Activated CD4-positive, alpha-beta T cell treated with anti-CD3 and anti-CD28 coated beads for 1 hour (primary cell): ENCODE measurements at regions not wholly inside any gene's neighbourhood (a gene's known extent, or its start where the extent isn't known, plus 50 kb on each side); places are given as distances from the start of the nearest gene placed in this dataset.
"Not testable (repeated sequence)": the region's sequence is repeated elsewhere in the genome, so short reads cannot be mapped to it uniquely, and the experiment has no call there.

Experiments used
- DNase-seq: peaks from one replicate; pipeline ENCODE4 v3.0.0-alpha.2; 2020

DNA sequence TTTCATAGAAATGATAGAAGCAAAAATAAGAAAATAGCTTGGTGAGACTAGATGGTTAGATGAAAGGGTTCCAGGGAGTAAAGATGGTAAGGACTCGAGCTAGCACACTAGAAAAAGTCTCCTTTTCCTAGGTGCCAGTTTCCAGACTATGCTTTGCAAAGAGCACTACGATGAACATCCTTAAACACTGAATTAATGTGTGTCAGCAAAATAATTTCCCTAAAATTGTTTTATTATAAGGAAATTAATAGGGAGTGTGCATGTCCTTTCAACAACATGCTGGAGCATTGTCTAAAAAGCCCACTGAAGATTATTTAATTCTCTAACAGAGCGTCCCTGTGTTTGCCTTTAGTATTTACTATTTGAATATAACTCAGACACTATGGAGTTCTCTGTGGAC is 107.4 kb upstream of the NDUFV2 start:
- DNase-seq = no peak

DNA sequence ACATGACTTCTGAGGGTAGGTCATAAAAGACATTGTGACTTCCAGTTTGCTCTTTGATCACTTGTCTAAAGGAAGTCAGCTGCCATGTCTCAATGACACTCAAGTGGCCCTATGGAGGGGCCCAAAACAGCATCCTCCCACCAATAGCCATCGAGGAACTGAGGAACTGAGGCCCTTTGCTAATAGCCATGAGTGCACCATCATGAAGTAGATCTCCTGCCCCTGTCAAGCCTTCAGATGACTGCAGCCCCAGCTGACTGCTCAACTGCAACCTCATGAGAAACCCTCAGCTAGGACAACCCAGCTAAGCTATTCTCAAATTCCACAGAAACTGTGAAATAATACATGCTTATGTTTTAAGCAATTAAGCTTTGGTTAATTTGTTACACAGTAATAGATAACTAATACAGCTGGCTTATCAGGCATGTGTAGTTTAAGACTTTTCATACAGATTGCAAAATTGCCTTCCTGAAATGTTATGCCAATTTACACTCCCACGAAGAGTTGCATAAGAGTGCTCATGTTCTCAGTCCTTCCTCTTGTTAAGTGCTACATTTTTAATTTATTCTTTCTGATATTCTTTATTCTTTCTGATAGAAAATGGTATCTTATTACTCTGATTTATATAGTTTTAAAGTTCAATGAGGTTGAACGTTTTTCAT is 105.6 kb upstream of the NDUFV2 start:
- DNase-seq = no peak

DNA sequence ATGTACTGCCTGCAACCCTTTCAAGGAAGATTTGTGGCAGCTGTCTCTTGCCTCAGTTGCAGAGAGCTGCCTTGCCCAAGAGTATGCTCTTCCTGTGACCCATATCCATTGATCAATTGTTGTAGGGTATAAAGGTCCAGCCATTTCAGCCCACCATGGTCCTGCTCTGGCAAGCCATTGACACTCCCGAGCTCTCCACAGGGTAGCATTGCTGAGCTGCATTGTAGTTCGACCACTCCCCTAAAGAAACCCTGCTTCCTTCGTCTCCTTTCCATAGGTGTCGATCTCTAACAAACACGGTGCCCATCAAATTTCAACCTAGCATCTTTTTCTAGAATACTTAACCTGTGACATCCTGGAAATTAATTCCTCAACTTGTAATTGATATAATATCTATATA is 104.9 kb upstream of the NDUFV2 start:
- DNase-seq = no peak

DNA sequence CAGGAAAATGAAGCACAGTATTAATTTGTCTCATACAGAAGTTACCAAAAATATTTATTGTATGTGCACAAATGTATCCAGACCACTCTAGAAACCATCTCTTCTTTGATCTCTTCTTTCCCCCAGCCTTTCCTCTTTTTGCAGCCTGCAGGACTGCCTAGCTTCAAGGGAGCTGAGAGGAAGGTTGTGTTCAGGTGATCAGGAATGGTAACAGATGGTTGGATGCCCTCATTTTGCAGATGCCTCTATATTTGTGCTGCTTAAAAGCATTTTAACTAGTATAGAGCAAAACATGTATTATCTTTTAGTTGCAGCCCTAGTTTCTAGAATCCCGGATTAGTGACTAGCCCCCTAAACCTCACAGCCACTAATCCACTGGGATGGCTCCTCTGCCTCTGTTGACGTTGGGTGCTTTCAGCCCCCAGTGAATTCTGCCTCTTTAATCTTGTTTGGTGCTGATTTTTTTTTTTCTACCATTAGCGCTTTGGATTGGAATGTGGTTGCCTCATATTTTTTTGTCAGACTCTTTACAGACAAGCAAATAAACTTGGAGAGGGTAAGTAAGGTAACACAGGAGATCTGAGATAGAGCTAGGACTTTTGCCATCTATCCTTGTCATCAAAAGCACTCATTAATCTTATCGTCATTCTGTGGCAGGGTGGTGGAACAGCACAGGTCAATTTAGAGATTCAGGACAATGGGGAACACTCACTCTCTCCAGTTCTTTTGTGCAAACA is 103.8 kb upstream of the NDUFV2 start:
- DNase-seq = no peak

DNA sequence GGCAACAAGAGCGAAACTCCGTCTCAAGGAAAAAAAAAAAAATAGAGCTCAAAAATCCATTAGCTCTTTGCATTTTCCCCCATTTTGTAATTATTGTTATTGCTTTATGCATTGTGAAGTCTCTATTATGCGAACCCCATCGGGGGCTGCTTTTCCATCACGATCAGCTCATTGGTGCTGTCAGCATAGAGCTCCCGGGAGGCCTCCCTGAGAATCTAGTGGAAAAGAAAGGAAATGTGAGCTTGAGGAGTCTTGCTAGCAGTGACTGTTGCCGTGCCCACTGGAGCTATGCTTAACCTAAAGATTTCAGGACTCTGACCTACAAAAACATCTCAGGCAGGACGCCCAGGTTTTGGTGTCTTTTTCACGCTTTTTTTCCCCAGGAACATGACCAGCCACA is 102.6 kb upstream of the NDUFV2 start:
- DNase-seq = no peak

DNA sequence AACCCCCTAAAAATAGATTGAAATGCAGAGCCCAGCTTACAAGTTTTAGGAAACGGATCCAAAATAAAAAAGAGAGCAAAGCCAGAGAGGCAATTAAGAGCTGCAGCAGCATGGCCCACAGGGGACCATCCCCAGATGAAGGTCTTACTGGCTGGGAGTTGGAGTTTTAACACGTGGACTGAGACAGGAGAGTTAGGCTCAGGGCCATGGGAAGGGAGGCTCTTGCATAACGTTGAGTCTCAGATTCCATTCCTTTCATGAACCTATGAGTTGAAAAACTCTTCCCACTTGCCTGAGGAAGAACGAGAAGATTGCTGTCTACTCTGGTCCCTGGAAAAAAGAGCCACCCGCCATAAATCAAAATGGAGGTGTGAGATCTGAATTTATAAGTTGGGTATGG is 101.8 kb upstream of the NDUFV2 start:
- no peak for DNase-seq

DNA sequence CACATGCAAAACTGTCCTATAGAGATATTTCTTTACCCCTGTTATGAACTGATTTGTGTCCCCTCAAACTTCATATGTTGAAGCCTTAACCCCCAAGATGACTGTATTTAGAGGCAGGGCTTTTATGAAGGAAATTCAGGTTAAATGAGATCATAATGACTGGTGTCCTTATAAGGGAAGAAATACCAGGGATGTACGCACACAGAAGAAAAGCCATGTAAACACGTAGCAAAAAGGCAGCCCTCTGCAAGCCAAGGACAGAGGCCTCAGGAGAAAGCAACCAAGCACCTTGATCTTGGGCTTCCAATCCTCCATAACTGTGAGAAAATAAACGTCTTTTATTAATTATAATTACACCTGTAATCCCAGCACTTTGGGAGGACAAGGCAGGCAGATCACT is 101.3 kb upstream of the NDUFV2 start:
- DNase-seq = no peak

DNA sequence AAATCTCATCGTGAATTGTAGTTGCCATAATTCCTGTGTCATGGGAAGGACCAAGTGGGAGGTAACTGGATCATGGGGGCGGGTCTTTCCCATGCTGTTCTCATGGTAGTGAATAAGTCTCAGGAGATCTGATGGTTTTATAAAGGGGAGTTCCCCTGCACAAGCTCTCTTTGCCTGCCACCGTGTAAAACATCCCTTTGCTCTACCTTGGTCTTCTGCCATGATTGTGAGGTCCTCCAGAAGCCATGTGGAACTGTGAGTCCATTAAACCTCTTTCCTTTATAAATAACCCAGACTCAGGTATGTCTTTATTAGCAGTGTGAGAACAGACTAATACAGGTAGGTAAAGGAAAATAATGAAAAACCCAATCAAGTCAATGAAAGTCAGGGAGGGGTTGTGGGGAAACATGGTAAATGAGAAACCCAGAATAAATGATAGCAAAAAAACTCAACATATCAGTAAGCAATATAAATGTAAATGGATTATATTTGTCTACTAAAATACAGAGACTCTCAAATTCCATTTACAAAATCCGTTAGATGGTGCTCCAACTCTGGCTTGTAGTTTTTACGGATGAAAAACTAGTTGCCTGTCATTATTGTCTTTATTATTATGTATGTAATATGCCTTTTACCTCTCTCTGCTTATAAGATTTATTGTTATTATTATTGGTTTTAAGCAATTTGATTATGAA is 98.9 kb upstream of the NDUFV2 start:
- no peak for DNase-seq

DNA sequence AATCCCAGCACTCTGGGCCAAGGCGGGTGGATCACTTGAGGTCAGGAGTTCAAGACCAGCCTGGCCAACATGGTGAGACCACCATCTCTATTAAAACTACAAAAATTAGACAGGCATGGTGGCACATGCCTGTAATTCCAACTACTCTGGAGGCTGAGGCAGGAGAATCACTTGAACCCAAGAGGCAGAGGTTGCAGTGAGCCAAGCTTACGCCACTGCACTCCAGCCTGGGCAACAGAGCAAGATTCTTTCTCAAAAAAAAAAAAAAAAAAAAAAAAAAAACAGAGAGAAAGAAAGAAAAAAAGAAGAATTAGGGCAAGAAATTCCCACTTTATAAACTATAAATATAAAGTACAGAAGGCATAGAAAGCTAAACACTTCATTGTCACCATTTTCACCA is 98.2 kb upstream of the NDUFV2 start:
- not testable (repeated sequence) for DNase-seq

DNA sequence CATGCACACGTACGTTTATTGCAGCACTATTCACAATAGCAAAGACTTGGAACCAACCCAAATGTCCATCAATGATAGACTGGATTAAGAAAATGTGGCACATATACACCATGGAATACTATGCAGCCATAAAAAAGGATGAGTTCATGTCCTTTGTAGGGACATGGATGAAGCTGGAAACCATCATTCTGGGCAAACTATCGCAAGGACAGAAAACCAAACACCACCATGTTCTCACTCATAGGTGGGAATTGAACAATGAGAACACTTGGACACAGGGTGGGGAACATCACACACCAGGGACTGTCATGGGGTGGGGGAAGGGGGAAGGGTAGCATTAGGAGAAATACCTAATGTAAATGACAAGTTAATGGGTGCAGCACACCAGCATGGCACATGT is 94.8 kb upstream of the NDUFV2 start:
- not testable (repeated sequence) for DNase-seq

DNA sequence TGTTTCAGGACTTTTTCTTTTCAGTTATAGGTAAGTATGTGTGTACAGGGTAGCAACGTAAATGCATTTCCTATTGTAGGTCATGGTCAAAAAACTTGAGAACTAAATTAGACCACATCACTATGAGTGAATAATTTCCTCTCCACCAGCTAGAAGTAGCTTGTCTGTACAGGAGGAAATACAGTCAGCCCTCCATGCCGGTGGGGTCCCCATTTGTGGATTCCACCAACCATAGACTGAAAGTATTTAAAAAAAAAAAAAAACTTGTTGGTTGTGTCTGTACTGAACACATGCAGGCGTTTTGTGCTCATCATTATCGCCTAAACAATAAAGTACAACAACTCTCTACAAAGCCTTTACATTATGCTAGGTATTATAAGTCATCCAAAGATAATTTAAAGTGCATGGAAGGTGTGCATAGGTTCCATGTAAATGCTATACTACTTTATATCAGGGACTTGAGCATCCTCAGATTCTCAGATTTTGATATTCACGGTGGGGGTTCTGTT is 94.2 kb upstream of the NDUFV2 start:
- DNase-seq = no peak

DNA sequence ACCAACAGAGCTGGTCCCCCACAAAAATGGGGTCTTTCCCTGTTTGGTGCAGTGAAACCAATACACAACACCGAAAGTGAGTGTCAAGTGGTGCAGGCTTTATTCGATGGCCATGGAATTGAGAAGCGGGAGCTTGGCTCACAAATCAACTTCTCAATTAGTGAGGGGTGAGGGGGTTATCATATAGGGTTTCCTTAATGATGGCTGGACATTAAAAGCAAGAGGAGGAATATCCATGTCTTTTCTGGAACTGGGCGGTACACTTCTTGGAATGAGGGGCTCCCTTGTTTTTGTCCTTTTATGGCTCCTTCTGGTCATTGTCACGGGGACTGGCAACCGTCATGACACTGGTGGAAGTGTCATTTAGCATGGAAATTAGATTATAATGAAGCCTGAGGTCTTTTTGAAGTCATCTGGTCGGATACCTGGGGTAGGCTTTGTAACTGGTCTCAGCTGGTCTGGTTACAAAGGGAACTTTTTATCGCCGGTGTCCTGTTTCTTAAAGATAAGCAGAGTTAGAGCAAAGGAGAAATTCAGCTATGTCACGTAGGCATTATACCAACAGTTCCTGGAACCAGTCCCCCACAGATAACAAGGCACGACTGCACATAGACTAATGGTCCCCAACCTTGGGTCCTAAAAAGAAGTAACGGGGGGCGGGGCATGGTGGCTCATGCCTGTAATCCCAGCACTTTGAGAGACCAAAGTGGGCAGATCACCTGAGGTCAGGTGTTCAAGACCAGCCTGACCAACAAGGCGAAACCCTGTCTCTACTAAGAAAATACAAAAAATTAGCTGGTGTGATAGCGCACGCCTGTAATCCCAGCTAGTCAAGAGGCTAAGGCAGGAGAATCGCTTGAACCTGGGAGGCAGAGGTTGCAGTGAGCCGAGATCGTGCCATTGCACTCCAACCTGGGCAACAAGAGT is 93.5 kb upstream of the NDUFV2 start:
- DNase-seq = no peak

DNA sequence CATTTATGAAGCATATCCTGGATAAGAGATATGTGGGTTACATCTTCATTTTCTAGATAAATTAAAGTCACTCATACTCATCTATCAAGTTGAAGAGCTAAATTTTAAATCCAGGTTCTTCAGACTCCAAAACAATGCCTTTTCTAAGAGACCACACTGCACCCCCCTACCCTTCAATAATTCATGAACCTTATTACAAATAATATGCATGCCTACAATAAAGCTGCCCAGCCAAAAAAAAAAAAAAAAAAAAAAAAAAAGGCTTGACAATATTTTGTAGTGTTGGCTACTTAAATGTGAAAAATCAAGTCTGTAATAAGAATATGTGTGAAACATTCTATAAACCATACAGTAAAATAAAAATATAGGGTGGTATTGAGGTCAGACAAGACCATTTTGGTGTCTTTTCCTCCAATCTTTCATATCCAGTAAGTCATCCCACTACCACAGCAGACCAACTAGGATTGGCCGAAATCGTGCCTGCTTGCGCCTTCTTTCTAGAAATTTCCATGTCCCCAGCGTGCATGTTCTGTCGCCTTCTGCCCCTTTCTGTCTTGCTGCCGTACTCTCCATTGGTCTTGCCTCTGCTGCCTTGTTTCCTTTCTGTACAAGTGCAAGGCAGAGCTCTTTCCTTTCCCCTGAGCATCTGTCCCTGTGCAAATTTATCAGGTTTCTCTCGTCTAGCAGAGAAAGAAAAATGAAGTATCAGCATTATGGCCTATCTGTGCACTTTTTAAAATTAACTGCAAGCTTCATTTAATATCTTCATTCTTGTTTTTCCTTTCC is 92.6 kb upstream of the NDUFV2 start:
- DNase-seq = no peak

DNA sequence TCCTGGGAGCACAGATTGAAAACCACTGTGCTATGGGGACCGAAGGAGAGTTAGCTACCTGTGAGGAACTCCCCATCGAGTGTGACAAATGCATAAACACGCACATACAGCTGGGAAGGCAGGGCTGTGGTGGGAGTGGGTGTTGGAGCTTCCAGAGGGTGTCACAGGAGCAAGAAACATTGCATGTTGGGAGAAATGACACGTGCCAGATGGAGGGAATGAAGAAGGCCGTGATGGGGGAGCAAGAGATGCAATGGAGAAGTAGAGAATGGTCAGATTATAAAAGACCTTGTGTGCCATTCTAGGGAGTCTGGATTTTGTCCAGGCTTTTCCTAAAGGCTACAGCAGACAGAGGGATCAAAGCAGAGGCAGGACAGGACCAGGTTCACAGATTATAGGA is 91.1 kb upstream of the NDUFV2 start:
- no peak for DNase-seq

DNA sequence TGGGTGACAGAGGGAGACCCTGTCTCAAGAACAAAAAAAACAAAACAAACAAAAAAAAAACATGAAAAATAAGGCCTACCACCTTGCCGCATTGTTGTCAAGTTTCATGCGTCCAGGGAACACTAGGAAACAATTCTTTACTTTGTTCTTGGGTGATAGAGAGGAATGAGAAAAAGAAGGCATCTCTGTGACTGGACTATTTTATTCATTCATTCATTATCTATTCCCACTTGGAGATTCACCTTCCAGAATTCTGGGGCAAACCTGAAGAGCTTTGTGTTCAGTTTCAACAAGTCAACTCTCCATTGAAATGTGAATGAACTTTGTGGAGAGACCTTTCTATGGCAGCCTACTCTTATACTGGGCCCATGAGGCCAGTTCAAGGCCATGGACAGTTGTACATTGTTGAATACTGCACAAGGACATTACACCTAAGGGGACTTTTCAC is 88.5 kb upstream of the NDUFV2 start:
- no peak for DNase-seq

DNA sequence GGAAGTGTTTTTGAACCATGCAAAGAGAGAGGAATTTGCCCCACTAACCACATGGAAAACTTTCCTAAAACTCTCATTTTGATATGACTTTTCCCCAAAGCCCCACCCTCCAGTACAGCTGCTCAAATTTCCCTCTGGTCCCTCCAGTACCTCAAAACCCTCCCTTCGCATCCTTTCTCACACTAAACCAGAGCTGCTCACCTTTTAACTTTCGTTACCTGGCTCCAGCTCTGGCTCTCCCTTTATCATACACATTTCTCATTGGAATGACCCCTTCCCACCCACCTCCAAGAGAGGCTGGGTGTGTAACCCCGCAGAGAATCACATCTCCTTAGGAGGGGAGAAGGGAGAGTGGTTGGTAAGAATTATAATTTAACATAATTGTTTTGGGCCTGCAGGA is 86.8 kb upstream of the NDUFV2 start:
- no peak for DNase-seq

DNA sequence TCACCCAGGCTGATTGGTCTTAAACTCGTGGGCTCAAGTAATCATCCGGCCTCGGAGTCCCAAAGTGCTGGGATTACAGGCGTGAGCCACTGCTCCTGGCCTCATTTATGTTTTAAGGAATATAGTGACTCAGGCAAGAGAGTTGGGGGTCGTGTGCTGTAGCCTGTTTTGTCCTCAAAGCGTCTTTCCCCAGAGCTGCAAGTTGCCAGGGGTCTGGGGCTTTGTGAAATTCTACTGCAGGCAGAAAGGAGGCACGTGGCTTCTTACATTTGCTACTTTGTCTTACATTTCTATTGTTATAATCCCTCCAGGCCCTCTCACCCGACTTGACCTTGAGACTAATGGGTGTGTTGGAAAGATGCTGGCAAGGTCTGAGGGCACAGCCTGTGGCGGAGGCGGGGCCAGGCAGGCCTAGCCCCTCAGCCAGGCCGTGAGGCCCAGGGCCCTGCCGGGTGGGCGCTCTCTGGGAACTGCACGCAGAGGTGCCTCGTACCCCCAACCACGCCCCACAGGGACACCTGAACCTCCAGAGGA is 85.8 kb upstream of the NDUFV2 start:
- DNase-seq = no peak

DNA sequence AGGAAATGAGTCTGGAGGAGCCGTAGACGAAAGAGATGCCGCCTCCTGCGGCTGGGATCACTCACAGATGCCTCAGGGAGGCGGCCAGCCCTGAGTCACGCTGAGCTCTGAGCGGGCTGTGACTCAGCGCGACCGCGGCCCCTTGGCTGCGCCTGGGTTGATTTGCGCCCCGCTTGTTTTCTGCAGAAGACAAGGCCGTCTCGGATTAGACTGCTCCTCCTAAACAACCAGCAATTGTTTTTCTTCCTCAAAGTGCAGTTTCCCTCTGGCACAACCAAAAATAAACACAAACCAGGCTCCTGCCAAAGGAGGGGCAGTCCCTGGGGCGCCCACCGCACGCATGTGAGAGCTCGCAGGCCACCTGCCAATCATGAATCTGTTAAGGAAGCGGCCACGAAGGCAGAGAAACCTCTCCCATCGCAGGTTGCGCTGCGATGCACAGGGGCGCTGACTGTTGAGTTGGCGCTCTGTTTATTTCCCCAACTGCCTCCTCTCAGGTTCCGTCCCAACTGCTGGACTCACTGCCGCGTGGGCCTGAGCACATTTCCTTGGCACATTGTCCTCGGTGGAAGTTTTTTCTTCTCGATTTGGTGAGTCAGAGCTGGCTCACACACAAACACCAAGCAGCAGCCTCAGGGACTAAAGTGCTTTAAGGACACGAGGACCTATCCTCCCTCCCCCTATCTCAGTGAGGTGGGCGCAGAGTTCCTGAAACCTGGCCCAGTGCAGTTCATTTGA is 85.2 kb upstream of the NDUFV2 start:
- DNase-seq = peak; percentile 42

DNA sequence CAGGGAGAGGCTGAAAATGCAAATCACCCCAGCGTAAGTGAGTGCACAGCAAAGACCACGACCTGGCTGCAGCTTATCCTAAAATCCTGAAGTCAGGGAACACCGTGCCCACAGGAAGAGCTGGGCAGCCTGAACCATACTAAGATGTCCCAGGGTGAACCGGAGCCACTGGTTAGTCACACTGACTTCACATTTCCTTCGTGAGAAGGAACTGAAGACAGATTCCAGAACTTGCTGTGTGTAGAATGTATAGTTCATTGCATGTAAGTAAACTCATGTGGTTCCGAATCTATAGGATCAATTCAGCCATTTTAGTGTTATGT is 84.6 kb upstream of the NDUFV2 start:
- DNase-seq = no peak

DNA sequence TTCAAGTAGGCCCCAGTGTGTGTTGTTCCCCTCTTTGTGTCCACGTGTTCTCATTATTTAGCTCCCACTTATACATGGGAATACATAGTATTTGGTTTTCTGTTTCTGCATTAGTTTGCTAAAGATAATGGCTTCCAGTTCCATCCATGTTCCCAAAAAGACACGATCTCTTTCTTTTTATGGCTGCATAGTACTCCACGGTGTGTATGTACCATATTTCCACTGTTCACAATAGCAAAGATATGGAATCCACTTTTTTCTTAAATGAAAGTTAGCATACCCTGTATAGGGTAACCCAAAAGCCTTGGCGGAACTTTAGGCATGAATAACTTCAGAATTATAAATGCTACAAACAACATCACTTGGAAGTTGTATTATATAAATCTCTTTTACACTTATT is 83.4 kb upstream of the NDUFV2 start:
- no peak for DNase-seq

DNA sequence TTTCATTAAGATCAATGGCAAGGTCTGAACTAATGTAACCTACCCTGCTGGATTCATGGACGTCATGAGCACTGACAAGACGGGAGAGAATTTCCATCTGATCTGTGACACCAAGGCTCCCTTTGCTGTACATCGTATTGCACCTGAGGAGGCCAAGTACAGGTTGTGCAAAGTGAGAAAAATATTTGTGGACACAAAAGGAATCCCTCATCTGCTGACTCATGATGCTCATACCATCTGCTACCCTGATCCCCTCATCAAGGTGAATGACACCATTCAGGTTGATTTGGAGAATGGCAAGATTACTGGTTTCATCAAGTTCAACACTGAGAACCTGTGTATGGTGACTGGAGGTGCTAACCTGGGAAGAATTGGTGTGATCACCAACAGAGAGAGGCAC is 82.3 kb upstream of the NDUFV2 start:
- no peak for DNase-seq
